Nephron (organoid): ENCODE measurements at regions not wholly inside any gene's neighbourhood (a gene's known extent, or its start where the extent isn't known, plus 50 kb on each side); places are given as distances from the start of the nearest gene placed in this dataset.

ENCODE experiments used
- H3K27ac Mint-ChIP-seq, 3 experiments: 2 replicates each; pipeline ENCODE4 v1.8.0; 2020; ENCODE audit warnings: mixed read lengths in 3 of 3, mild to moderate bottlenecking in 2 of 3, moderate library complexity in 1 of 3
- H3K27me3 Mint-ChIP-seq: 2 replicates; pipeline ENCODE4 v1.8.0; 2021; ENCODE audit warnings: low read depth, mild to moderate bottlenecking, moderate library complexity, mixed read lengths
- H3K36me3 Mint-ChIP-seq: 2 replicates; pipeline ENCODE4 v1.8.0; 2020; ENCODE audit warnings: low read depth, mixed read lengths
- H3K4me1 Mint-ChIP-seq: 2 replicates; pipeline ENCODE4 v1.8.0; 2020; ENCODE audit warnings: mixed read lengths
- H3K4me3 Mint-ChIP-seq, 3 experiments: 2 replicates each; pipeline ENCODE4 v1.8.0; 2020; ENCODE audit warnings: mild to moderate bottlenecking in 3 of 3, mixed read lengths in 3 of 3, moderate library complexity in 2 of 3
- H3K9me3 Mint-ChIP-seq: 2 replicates; pipeline ENCODE4 v1.8.0; 2020; ENCODE audit warnings: mixed read lengths
- CTCF ChIP-seq, 3 experiments: fragments of 200-600 bp; sonication (generic); IDR thresholded peaks; one replicate each; pipeline ENCODE4 v1.5.0; 2021; ENCODE audit warnings: antibody characterized with exemption in 3 of 3; ENCODE audit not compliant: unreplicated experiment in 3 of 3

GRCh38 chr2:11030909-11031308 lies 119.2 kb downstream of the KCNF1 start:
- Mint-ChIP-seq H3K4me1 (peaks cover 5% of the 10 kb centered on the region), H3K4me3 (no peak overlapping the region), H3K36me3 (peaks cover 1% of the 10 kb centered on the region), H3K9me3 (peaks cover 18% of the 10 kb centered on the region), H3K27ac (no peak overlapping the region), H3K27me3 (peaks cover 3% of the 10 kb centered on the region)
- TF ChIP-seq CTCF (IDR thresholded peaks at IDR 0.05; ENCODE audit: unreplicated experiment in 3 of 3) = no peak

- peaks cover 25% of the 10 kb centered on the region for H3K9me3 Mint-ChIP-seq
- no peak for TF ChIP-seq CTCF (IDR thresholded peaks at IDR 0.05; ENCODE audit: unreplicated experiment in 3 of 3)
Measured at GRCh38 chr2:11031876-11032275, 120.1 kb downstream of the KCNF1 start.

GRCh38 chr2:11032396-11032795 lies 120.7 kb downstream of the KCNF1 start:
- peaks cover 4% of the 10 kb centered on the region for H3K36me3 Mint-ChIP-seq
- H3K27ac Mint-ChIP-seq = no peak overlapping the region
- H3K27me3 Mint-ChIP-seq = peaks cover 3% of the 10 kb centered on the region
- H3K9me3 Mint-ChIP-seq = peaks cover 30% of the 10 kb centered on the region
- no peak for TF ChIP-seq CTCF (IDR thresholded peaks at IDR 0.05; ENCODE audit: unreplicated experiment in 3 of 3)
- peaks cover 5% of the 10 kb centered on the region for H3K4me1 Mint-ChIP-seq
- no peak overlapping the region for H3K4me3 Mint-ChIP-seq

More at GRCh38 chr2:11031876-11032275, 120.1 kb downstream of the KCNF1 start:
- Mint-ChIP-seq H3K27ac (no peak overlapping the region), H3K36me3 (peaks cover 4% of the 10 kb centered on the region), H3K4me3 (no peak overlapping the region), H3K4me1 (peaks cover 5% of the 10 kb centered on the region), H3K27me3 (peaks cover 3% of the 10 kb centered on the region)

- H3K4me3 Mint-ChIP-seq = no peak overlapping the region
- H3K36me3 Mint-ChIP-seq = peaks cover 4% of the 10 kb centered on the region
- H3K9me3 Mint-ChIP-seq = peaks cover 38% of the 10 kb centered on the region
- no peak for TF ChIP-seq CTCF (IDR thresholded peaks at IDR 0.05; ENCODE audit: unreplicated experiment in 3 of 3)
- H3K4me1 Mint-ChIP-seq = peaks cover 5% of the 10 kb centered on the region
- peaks cover 2% of the 10 kb centered on the region for H3K27me3 Mint-ChIP-seq
- H3K27ac Mint-ChIP-seq = no peak overlapping the region
Measured at GRCh38 chr2:11033114-11033513, 121.4 kb downstream of the KCNF1 start.

- H3K9me3 Mint-ChIP-seq = peaks cover 50% of the 10 kb centered on the region
- no peak overlapping the region for H3K27ac Mint-ChIP-seq
- no peak for TF ChIP-seq CTCF (IDR thresholded peaks at IDR 0.05; ENCODE audit: unreplicated experiment in 3 of 3)
- H3K4me1 Mint-ChIP-seq = peaks cover 21% of the 10 kb centered on the region
- H3K36me3 Mint-ChIP-seq = peaks cover 9% of the 10 kb centered on the region
- H3K27me3 Mint-ChIP-seq = no peaks in the 10 kb centered on the region
- no peak overlapping the region for H3K4me3 Mint-ChIP-seq
Measured at GRCh38 chr2:11038641-11039040, 116.6 kb upstream of the SLC66A3 start.

GRCh38 chr2:11040992-11041391 lies 114.3 kb upstream of the SLC66A3 start:
- Mint-ChIP-seq H3K4me3 (no peak overlapping the region), H3K36me3 (peaks cover 7% of the 10 kb centered on the region), H3K4me1 (peaks cover 29% of the 10 kb centered on the region), H3K9me3 (peaks cover 35% of the 10 kb centered on the region), H3K27me3 (no peaks in the 10 kb centered on the region), H3K27ac (no peak overlapping the region)
- no peak for TF ChIP-seq CTCF (IDR thresholded peaks at IDR 0.05; ENCODE audit: unreplicated experiment in 3 of 3)
